HG02588 (cell line): ENCODE measurements at regions not wholly inside any gene's neighbourhood (a gene's known extent, or its start where the extent isn't known, plus 50 kb on each side); places are given as distances from the start of the nearest gene placed in this dataset.
A peak's percentile ranks its signal among the peaks of the same experiment; 100 is the strongest.
"Not testable (repeated sequence)": the region's sequence is repeated elsewhere in the genome, so short reads cannot be mapped to it uniquely, and the experiment has no call there.

Source experiments
- ATAC-seq: cut with Tn5 transposase; IDR thresholded peaks from one replicate; pipeline ENCODE4 v1.9.1; 2021; ENCODE audit warnings: mild to moderate bottlenecking, moderate library complexity; ENCODE audit not compliant: unreplicated experiment

DNA sequence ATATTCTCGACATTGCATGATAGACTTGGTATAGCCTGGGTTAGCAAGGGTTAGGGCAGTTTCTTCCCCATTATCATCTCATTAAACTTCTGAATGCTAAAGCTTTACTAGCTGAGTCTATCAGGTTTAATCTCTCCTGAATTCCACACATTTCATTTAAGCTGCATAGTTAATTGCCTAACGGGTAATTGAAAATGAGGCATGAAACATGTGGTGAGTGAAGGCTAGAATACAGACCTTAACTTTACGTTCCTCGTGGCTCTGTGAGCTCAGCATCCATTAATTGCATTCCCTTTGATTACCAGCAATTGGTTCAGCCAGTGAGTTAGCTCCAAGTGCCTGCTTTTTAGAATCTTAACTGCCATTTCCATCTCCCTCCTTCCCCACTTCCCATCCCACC is 126.5 kb upstream of the MEX3C start:
- ATAC-seq: no peak

DNA sequence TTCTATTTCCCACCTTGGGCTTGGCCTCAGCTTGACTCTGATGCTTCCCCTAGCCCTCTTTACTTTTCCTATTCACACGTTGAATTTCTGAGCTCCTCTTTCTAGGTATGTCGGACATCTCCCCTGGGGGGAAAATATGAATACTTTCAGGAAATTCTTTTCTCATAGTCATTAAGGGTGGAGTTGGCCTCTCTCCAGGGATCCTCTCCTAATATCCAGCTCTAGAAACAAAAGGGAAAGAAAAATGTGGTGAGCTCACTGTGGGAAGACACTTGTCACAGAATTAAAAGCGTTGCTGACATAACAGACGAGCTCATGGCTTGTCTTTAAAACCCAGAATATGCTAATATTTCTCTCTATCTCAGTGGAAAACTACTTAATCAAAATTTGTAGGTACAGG is 132.7 kb upstream of the MEX3C start:
- ATAC-seq: no peak

DNA sequence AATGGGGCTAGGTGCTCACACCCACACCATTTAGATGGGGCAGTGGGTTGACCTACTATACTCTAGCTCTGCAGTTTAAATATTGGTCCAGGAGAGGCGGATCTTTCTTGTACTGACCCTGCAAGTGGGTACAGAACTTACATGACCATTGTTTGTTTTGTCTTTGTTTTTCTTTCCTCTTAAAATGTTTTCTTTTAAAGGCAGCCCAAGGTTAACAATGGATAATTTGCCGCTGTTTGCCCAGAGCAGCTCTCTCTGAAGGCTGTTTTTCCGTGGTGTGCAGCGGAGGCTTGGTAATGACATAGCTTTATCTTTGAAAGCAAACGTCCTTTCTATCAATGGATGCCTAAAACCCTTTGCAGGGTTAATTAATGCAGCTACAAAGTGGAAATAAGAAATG is 133.3 kb upstream of the MEX3C start:
- ATAC-seq: no peak

- no peak for ATAC-seq
These were observed 139.9 kb upstream of the MEX3C start for GRCh38 chr18:51337406-51337805.

DNA sequence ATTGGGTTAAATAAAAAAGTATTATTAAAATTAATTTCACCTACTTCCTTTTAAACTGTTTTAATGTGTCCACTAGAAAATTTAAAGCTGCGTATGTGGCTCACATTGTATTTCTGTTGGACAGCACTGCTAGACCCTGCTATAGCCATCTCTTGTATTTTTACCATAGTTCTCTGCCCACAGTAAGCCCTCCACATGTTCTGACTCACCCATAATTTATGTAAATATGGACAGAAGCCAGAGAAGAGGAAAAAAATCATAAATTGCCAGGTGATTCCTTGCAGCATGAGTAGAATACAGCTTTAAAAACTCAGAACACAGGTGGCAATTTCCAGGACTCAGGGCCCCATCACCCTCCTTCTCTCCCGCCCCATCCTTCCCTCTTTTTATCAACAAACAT is 142.4 kb upstream of the MEX3C start:
- ATAC-seq: no peak

GRCh38 chr18:51340332-51340731 is 142.9 kb upstream of the MEX3C start:
- no peak for ATAC-seq

- no peak for ATAC-seq
These were observed 145.3 kb upstream of the MEX3C start for GRCh38 chr18:51342815-51343214.

- ATAC-seq: no peak
These were observed 148.4 kb upstream of the MEX3C start for GRCh38 chr18:51345848-51346391.

- no peak for ATAC-seq
These were observed 148.9 kb upstream of the MEX3C start for GRCh38 chr18:51346404-51346803.

- ATAC-seq: no peak
These were observed 152.6 kb upstream of the MEX3C start for GRCh38 chr18:51350081-51350480.

DNA sequence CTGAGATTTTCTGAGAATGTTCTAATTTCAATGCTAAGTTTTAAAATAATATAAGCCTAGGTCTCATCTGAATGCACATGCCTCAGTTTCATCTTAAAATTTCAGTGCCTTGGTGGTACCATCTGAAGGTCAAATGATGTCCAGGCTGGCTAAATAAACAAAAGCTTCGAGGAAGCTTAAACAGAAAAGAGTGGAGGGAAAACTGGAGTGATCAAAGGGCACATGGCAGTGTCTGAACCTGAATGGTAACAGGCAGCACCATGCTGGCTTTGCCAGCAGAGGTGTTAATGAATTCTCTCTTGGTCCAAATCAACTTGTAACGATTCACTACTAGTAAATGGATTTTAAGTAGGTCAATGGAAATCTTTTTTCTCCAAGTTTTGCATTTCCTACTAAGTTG is 158.4 kb upstream of the MEX3C start:
- no peak for ATAC-seq

- ATAC-seq: not testable (repeated sequence)
These were observed 162.8 kb upstream of the MEX3C start for GRCh38 chr18:51360301-51360700.

DNA sequence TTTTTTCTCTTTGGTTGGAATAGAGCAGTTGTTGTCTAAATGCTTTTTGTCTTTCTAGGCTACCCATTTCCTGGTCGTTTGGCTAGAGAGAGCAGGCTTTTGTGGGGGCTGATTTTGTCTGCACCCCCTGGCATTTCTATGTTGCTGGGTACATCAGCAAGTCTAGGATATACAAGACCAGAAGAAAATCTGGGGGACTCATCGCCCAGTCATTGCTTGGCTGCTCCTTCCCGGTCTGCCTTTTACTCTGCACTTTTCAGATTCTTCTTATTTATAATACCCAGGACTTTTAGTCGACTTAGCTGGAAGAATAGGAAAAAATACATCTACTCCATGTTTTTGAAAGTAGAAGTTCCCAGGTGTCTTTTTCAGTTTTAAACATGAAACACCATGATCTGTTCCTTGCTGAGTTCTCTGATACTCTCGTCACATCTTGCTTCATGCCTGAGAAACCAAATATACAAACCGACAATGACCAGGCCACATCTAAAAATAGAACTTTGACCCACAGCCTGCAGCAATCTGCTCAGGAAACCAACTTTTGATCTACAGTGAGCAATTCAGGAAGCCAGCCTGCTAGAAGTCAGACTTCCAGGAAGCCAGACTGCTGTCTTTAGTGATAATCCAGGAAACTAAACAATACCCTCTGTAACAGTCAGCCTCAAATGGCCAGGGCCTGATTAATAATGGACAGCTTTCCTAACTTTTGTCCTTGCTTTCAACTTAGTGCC is 163.8 kb upstream of the MEX3C start:
- ATAC-seq: peak; percentile 81

DNA sequence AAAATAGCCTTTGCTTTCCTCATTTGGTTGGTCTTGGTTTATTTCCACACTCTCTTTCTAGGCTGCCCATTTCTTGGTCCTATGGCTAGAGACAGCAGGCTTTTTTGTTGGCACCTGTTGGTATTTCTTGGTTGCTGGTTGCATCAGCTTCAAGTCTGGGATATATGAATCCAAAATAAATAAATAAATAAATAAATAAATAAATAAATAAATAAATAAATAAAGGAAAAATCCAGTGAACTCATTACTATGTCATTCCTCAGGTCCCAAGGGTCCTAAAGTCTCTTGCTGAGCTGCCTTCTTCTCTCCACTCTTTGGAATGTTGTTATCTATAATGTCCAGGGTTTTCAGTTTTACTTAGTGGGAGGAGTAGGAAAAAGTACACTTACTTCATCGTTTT is 165.9 kb upstream of the MEX3C start:
- ATAC-seq: no peak

- no peak for ATAC-seq
These were observed 173.5 kb upstream of the MEX3C start for GRCh38 chr18:51370996-51371395.

GRCh38 chr18:51371929-51372328 is 174.4 kb upstream of the MEX3C start:
- ATAC-seq: no peak

GRCh38 chr18:51382081-51382480 is 184.6 kb upstream of the MEX3C start:
- no peak for ATAC-seq

- ATAC-seq: no peak
These were observed 185.6 kb upstream of the MEX3C start for GRCh38 chr18:51383116-51383515.

- ATAC-seq: no peak
These were observed 186.2 kb upstream of the MEX3C start for GRCh38 chr18:51383711-51384110.

DNA sequence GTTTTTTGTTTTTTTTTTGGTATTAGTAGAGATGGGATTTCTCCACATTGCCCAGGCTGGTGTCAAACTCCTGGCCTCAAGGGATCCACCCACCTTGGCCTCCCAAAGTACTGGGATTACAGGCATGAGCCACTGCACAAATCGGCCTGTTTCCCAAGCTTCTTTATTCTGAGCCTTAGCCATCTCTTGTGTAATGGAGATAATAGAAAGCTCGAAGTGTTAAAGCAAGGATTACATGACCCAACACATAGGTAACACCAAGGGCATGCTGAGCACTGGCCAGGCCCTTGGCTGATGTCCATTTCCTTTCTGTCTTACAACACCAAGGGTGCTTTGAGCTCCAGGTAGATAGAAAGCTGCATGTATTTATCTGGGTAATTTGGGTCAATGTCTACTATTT is 187.8 kb upstream of the MEX3C start:
- no peak for ATAC-seq

DNA sequence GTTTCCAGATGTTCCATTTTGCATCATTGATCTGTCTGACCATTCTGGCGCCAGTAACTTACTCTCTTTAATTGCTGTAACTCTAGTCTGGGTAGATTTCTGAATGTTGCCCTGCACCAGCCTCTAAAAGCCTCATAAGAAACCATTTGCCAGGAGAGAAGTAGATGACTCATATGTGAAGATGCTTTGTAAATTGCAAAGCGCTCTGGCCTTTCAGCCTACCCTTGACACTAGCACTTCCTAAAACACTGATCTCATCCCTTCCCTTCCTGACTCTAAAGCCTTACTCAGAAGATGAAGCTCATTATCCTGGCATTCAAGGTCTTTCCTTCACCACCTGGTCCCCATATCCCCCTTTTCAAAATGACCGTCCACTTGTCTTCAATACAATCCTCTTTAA is 193.2 kb upstream of the MEX3C start:
- ATAC-seq: no peak

- no peak for ATAC-seq
These were observed 193.7 kb upstream of the MEX3C start for GRCh38 chr18:51391215-51391614.

DNA sequence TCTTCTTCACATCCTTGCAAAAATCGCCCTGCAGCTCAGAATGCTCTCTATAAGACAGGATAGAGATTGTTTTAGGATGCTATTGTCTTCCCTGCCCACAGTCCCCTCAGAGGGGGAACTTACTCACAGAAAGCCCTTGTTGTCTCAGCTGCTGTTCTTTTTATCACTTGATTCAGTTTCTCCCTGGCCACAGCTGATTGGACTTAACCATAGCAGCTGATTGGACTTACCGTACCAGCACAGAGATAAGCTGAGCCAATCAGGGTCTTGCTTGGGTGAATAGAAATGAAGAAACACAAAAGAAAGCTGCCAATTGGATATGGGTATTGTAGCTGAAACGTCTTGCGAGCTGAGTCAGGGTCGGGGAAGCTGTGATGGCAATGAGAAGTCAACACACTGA is 194.2 kb upstream of the MEX3C start:
- ATAC-seq: no peak
